Peyer's patch (tissue), 4 donors: ENCODE measurements at regions not wholly inside any gene's neighbourhood (a gene's known extent, or its start where the extent isn't known, plus 50 kb on each side); places are given as distances from the start of the nearest gene placed in this dataset.

Experiments used
- POLR2A ChIP-seq, 2 donors: fragments of 450-650 bp; IDR thresholded peaks; one replicate each; pipeline ENCODE4 v1.5.1; 2017; ENCODE audit warnings: antibody characterized with exemption in 2 of 2, mild to moderate bottlenecking in 2 of 2, moderate library complexity in 2 of 2
- TF ChIP-seq, protein P1 (sequence below), 6 experiments: fragments of 450-650 bp in 4 of 6; fragments of 200-600 bp in 2 of 6; sonication (generic) in 1 of 6; IDR thresholded peaks; one replicate each; pipeline ENCODE4 v1.5.1; 2017 to 2019; ENCODE audit warnings: antibody characterized with exemption in 6 of 6, mild to moderate bottlenecking in 3 of 6, moderate library complexity in 1 of 6

DNA sequence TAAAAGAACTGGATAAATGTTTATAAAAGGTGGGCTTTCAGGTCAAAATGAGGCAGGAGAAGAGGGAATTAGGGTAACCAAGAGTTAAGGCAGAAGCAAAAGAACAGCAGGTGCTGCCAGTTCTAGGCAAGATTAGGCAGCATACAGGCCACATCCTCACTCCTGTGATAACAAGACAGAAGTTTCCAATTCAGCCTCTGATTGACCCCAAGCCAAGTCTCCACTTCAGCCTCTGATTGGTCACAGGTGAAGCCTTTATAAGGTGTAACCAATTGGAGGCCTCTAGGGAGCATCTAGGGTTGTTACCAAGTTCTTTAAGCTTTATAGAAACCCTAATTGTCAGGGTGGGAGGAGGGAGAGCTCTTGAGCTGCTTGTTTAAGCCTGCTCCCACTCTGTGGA, 160.8 kb downstream of the MATN1 start:
- TF ChIP-seq POLR2A (IDR thresholded peaks at IDR 0.05), result no peak
- TF ChIP-seq, protein P1, sequence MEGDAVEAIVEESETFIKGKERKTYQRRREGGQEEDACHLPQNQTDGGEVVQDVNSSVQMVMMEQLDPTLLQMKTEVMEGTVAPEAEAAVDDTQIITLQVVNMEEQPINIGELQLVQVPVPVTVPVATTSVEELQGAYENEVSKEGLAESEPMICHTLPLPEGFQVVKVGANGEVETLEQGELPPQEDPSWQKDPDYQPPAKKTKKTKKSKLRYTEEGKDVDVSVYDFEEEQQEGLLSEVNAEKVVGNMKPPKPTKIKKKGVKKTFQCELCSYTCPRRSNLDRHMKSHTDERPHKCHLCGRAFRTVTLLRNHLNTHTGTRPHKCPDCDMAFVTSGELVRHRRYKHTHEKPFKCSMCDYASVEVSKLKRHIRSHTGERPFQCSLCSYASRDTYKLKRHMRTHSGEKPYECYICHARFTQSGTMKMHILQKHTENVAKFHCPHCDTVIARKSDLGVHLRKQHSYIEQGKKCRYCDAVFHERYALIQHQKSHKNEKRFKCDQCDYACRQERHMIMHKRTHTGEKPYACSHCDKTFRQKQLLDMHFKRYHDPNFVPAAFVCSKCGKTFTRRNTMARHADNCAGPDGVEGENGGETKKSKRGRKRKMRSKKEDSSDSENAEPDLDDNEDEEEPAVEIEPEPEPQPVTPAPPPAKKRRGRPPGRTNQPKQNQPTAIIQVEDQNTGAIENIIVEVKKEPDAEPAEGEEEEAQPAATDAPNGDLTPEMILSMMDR (IDR thresholded peaks at IDR 0.05), result no peak
